Activated CD8-positive, alpha-beta T cell treated with anti-CD3 and anti-CD28 coated beads for 36 hours (primary cell): ENCODE measurements at regions not wholly inside any gene's neighbourhood (a gene's known extent, or its start where the extent isn't known, plus 50 kb on each side); places are given as distances from the start of the nearest gene placed in this dataset.

Experiments
- ATAC-seq: fragments of 200-7000 bp; cut with Tn5 transposase; one replicate; pipeline ENCODE4 v1.10.0; 2021; ENCODE audit warnings: mild to moderate bottlenecking, moderate library complexity
- CTCF ChIA-PET: fragments of 350-600 bp; sonication (Branson Sonifier 250); formaldehyde crosslinking; loops from one replicate; lab custom pipeline; 2021; ENCODE audit warnings: antibody characterized with exemption; lab: Charles Lee
- POLR2A ChIA-PET: fragments of 350-600 bp; sonication (Branson Sonifier 250); formaldehyde crosslinking; loops from one replicate; lab custom pipeline; 2021; ENCODE audit warnings: antibody characterized with exemption; lab: Charles Lee
- DNase-seq: peaks from one replicate; pipeline ENCODE4 v3.0.0-alpha.2; 2020
- H3K27ac Mint-ChIP-seq: one replicate; pipeline ENCODE4 v1.8.0; 2021; ENCODE audit warnings: mild to moderate bottlenecking, mixed read lengths
- H3K27me3 Mint-ChIP-seq: one replicate; pipeline ENCODE4 v1.8.0; 2021; ENCODE audit warnings: mixed read lengths
- H3K36me3 Mint-ChIP-seq: one replicate; pipeline ENCODE4 v1.8.0; 2021; ENCODE audit warnings: low read depth, mixed read lengths
- H3K4me1 Mint-ChIP-seq: one replicate; pipeline ENCODE4 v1.8.0; 2021; ENCODE audit warnings: low read depth, mixed read lengths
- H3K4me3 Mint-ChIP-seq: one replicate; pipeline ENCODE4 v1.8.0; 2021; ENCODE audit warnings: mild to moderate bottlenecking, moderate library complexity, mixed read lengths
- H3K9me3 Mint-ChIP-seq: one replicate; pipeline ENCODE4 v1.8.0; 2021; ENCODE audit warnings: mixed read lengths
- intact Hi-C: fragments of 100-400 bp; cut with micrococcal nuclease; formaldehyde crosslinking; loops from one replicate; pipeline ENCODE4 v1.10.0; 2022
- TF ChIP-seq, protein P1 (sequence below): fragments of 200-600 bp; IDR thresholded peaks from one replicate; pipeline ENCODE4 v1.8.0; 2022; ENCODE audit warnings: antibody characterized with exemption, mild to moderate bottlenecking

GRCh38 chr18:30376515-30376914 lies 666.0 kb downstream of the DSC3 start:
- ChIA-PET CTCF (no interaction called here), POLR2A (interaction anchor here (0.7 kb wide), 1 partner anchor 27 kb away, joined by 3 read pairs; no protein-coding TSS in a partner anchor)
- no peak overlapping the region for H3K27ac Mint-ChIP-seq
- intact Hi-C loops: no loop called here
- ATAC-seq: no peak
- no peaks in the 10 kb centered on the region for H3K4me1 Mint-ChIP-seq
- no peak for DNase-seq
- no peak overlapping the region for H3K4me3 Mint-ChIP-seq
- H3K9me3 Mint-ChIP-seq: peaks cover 9% of the 10 kb centered on the region
- no peaks in the 10 kb centered on the region for H3K36me3 Mint-ChIP-seq
- TF ChIP-seq, protein P1, sequence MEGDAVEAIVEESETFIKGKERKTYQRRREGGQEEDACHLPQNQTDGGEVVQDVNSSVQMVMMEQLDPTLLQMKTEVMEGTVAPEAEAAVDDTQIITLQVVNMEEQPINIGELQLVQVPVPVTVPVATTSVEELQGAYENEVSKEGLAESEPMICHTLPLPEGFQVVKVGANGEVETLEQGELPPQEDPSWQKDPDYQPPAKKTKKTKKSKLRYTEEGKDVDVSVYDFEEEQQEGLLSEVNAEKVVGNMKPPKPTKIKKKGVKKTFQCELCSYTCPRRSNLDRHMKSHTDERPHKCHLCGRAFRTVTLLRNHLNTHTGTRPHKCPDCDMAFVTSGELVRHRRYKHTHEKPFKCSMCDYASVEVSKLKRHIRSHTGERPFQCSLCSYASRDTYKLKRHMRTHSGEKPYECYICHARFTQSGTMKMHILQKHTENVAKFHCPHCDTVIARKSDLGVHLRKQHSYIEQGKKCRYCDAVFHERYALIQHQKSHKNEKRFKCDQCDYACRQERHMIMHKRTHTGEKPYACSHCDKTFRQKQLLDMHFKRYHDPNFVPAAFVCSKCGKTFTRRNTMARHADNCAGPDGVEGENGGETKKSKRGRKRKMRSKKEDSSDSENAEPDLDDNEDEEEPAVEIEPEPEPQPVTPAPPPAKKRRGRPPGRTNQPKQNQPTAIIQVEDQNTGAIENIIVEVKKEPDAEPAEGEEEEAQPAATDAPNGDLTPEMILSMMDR: no peak
- no peaks in the 10 kb centered on the region for H3K27me3 Mint-ChIP-seq

DNA sequence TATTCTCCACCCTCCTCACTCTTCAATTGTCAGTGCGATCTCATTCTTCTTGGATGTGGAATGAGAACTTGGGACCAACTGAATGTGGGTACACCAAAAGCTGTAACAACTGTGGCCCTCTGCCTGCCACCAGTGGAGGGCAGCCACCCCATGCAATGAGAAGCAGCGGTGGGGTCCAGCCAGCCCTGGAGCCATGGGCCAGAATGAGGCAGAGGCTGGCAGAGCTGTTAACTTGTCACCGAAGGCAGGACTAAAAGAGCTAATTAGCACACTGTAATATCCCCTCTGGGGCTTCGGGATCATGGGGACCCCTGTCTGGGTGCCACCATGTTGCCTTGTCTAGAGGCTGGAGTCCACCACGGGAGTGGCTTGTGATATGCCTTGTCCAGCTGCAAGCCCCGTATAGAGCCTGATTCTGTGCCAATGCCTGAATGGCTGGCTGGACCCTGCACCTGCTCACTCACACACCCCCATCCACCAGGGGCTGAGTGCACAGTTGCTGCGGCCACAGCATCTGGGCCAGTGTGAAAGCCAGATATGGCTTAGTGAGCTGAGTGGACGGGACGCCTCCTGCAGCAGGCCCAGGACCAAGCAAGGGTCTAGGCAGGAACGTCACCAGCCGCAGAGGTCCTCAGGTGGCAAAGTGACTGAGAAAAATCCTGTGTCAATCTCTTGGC lies 680.5 kb downstream of the DSC3 start:
- Mint-ChIP-seq H3K9me3 (peaks cover 7% of the 10 kb centered on the region), H3K27me3 (no peaks in the 10 kb centered on the region), H3K27ac (no peak overlapping the region), H3K4me1 (no peaks in the 10 kb centered on the region), H3K36me3 (no peaks in the 10 kb centered on the region), H3K4me3 (no peak overlapping the region)
- ATAC-seq: no peak
- CTCF ChIA-PET: no interaction called here
- TF ChIP-seq, protein P1: no peak
- intact Hi-C loops: no loop called here
- POLR2A ChIA-PET: no interaction called here
- no peak for DNase-seq

- H3K9me3 Mint-ChIP-seq: peaks cover 6% of the 10 kb centered on the region
- no peaks in the 10 kb centered on the region for H3K36me3 Mint-ChIP-seq
- ChIA-PET POLR2A (no interaction called here), CTCF (no interaction called here)
- no peaks in the 10 kb centered on the region for H3K4me1 Mint-ChIP-seq
- TF ChIP-seq, protein P1: no peak
- ATAC-seq (no peak), DNase-seq (no peak)
- H3K4me3 Mint-ChIP-seq: no peak overlapping the region
- intact Hi-C loops: no loop called here
- H3K27ac Mint-ChIP-seq: no peak overlapping the region
- no peaks in the 10 kb centered on the region for H3K27me3 Mint-ChIP-seq
Measured at GRCh38 chr18:30359521-30359920, 683.0 kb downstream of the DSC3 start.

DNA sequence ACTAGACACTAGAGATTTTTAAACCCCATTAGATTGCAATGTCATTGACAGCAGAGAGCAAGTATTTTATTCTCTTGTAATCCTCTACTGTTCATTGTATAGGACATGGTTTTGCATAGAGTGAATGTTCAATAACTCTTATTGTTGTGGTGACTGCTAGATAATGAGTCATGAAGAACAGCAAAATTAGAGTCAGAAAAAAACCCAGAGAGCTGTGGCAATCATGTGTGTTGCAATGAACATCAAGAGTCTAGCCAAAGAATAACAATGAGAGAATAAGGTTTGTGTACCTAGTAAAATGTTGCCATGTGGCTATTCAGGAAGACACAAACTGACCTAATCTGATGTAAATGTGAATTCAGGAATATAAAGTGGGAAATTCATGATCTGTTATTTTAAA lies 684.0 kb downstream of the DSC3 start:
- H3K36me3 Mint-ChIP-seq: no peaks in the 10 kb centered on the region
- ATAC-seq (no peak), DNase-seq (no peak)
- no peak overlapping the region for H3K27ac Mint-ChIP-seq
- CTCF ChIA-PET: no interaction called here
- TF ChIP-seq, protein P1: no peak
- no peaks in the 10 kb centered on the region for H3K4me1 Mint-ChIP-seq
- no peak overlapping the region for H3K4me3 Mint-ChIP-seq
- intact Hi-C loops: no loop called here
- H3K9me3 Mint-ChIP-seq: peaks cover 4% of the 10 kb centered on the region
- no peaks in the 10 kb centered on the region for H3K27me3 Mint-ChIP-seq
- POLR2A ChIA-PET: no interaction called here

GRCh38 chr18:30352551-30353168 lies 689.9 kb downstream of the DSC3 start:
- intact Hi-C loops: no loop called here
- H3K4me1 Mint-ChIP-seq: no peaks in the 10 kb centered on the region
- H3K4me3 Mint-ChIP-seq: no peak overlapping the region
- ATAC-seq: no peak
- CTCF ChIA-PET: no interaction called here
- peaks cover 6% of the 10 kb centered on the region for H3K9me3 Mint-ChIP-seq
- POLR2A ChIA-PET: no interaction called here
- H3K27ac Mint-ChIP-seq: no peak overlapping the region
- TF ChIP-seq, protein P1: no peak
- H3K27me3 Mint-ChIP-seq: no peaks in the 10 kb centered on the region
- H3K36me3 Mint-ChIP-seq: no peaks in the 10 kb centered on the region
- no peak for DNase-seq
